DOHH2 (cell line): ENCODE measurements at regions not wholly inside any gene's neighbourhood (a gene's known extent, or its start where the extent isn't known, plus 50 kb on each side); places are given as distances from the start of the nearest gene placed in this dataset.

Source experiments
- EZH2phosphoT487 ChIP-seq: fragments of 200-600 bp; sonication (generic); IDR thresholded peaks from 2 replicates; pipeline ENCODE4 v1.6.1; 2017; ENCODE audit warnings: borderline replicate concordance, mild to moderate bottlenecking, antibody characterized with exemption, low read length, moderate library complexity, mixed read lengths
- TF ChIP-seq, protein P1 (sequence below): fragments of 200-600 bp; sonication (generic); IDR thresholded peaks from one replicate; pipeline ENCODE4 v1.5.1; 2014; ENCODE audit warnings: antibody characterized with exemption, mild to moderate bottlenecking, low read depth, low read length; ENCODE audit not compliant: poor library complexity, severe bottlenecking

DNA sequence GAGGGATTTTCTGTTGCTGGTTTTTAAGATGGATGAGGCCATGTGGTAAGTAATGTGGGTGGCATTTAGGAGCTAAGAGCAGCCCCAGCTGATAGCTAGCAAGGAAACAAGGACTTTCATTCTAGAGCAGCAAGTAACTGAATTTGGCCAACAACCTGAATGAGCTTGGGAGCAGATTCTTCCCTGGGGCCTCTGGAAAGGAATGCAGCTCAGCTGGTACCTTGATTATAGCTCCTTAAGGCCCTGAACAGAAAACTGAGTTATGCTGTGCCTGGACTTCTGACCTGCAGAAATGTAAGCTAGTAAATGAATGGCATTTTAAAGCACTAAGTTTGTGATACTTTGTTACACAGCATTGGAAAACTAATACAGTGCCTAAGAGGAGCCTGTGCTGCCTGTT, 565.5 kb downstream of the PDCD6IP start:
- TF ChIP-seq, protein P1, sequence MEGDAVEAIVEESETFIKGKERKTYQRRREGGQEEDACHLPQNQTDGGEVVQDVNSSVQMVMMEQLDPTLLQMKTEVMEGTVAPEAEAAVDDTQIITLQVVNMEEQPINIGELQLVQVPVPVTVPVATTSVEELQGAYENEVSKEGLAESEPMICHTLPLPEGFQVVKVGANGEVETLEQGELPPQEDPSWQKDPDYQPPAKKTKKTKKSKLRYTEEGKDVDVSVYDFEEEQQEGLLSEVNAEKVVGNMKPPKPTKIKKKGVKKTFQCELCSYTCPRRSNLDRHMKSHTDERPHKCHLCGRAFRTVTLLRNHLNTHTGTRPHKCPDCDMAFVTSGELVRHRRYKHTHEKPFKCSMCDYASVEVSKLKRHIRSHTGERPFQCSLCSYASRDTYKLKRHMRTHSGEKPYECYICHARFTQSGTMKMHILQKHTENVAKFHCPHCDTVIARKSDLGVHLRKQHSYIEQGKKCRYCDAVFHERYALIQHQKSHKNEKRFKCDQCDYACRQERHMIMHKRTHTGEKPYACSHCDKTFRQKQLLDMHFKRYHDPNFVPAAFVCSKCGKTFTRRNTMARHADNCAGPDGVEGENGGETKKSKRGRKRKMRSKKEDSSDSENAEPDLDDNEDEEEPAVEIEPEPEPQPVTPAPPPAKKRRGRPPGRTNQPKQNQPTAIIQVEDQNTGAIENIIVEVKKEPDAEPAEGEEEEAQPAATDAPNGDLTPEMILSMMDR, result no peak
- TF ChIP-seq EZH2phosphoT487, result no peak
